Skeletal muscle tissue (tissue), 3 donors: ENCODE measurements at regions not wholly inside any gene's neighbourhood (a gene's known extent, or its start where the extent isn't known, plus 50 kb on each side); places are given as distances from the start of the nearest gene placed in this dataset.

ENCODE experiments used
- H3K27ac ChIP-seq: one replicate; pipeline ENCODE4 v1.7.0; 2013; ENCODE audit warnings: mild to moderate bottlenecking, low read depth, low read length, inconsistent platforms
- H3K27me3 ChIP-seq, 3 donors: one replicate each; pipeline ENCODE4 v1.7.0; 2013; ENCODE audit warnings: low read length in 3 of 3; ENCODE audit not compliant: control insufficient read depth in 3 of 3, insufficient read depth in 3 of 3
- H3K36me3 ChIP-seq, 3 donors: one replicate each; pipeline ENCODE4 v1.7.0; 2013; ENCODE audit warnings: low read length in 3 of 3; ENCODE audit not compliant: control insufficient read depth in 3 of 3, insufficient read depth in 3 of 3
- H3K4me1 ChIP-seq, 3 donors: one replicate each; pipeline ENCODE4 v1.7.0; 2013; ENCODE audit warnings: low read length in 3 of 3, mild to moderate bottlenecking in 3 of 3; ENCODE audit not compliant: control insufficient read depth in 3 of 3, insufficient read depth in 3 of 3
- H3K4me3 ChIP-seq, 3 donors: one replicate each; pipeline ENCODE4 v1.7.0; 2013; ENCODE audit warnings: low read length in 3 of 3
- H3K9ac ChIP-seq, 3 donors: one replicate each; pipeline ENCODE4 v1.7.0; 2013; ENCODE audit warnings: low read length in 3 of 3, mild to moderate bottlenecking in 3 of 3, moderate library complexity in 2 of 3, low read depth in 1 of 3
- H3K9me3 ChIP-seq, 3 donors: one replicate each; pipeline ENCODE4 v1.7.0; 2013; ENCODE audit warnings: low read length in 3 of 3; ENCODE audit not compliant: control insufficient read depth in 3 of 3
- donor health status: Osteomylitis.

GRCh38 chr14:65866448-65866847 lies 453.9 kb downstream of the FUT8 start:
- Histone ChIP-seq H3K9ac (no peak overlapping the region), H3K27me3 (no peaks in the 10 kb centered on the region), H3K4me3 (no peak overlapping the region), H3K27ac (no peak overlapping the region), H3K4me1 (no peaks in the 10 kb centered on the region), H3K9me3 (no peaks in the 10 kb centered on the region), H3K36me3 (no peaks in the 10 kb centered on the region)

DNA sequence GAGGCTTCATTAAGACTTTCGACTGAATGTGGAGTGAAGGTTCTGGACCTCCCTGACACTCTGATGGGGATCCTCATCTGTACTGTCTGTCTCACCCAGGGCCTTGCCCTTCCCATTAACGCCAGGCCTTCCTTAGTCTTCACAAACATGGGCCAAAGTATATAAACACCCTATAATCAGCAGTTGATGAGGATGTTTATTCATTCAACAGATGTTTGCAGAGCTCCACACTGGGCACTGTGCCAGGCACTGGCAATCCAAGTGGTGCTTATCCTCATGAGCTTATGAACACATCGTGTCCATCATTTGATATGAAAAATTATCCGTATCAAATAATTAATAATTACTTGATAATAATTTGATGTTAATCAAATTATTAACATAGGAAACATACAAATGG lies 454.4 kb downstream of the FUT8 start:
- H3K36me3 ChIP-seq, result no peaks in the 10 kb centered on the region
- no peak overlapping the region for H3K9ac ChIP-seq
- H3K4me1 ChIP-seq, result no peaks in the 10 kb centered on the region
- no peaks in the 10 kb centered on the region for H3K9me3 ChIP-seq
- H3K4me3 ChIP-seq, result no peak overlapping the region
- no peaks in the 10 kb centered on the region for H3K27me3 ChIP-seq
- H3K27ac ChIP-seq, result no peak overlapping the region

DNA sequence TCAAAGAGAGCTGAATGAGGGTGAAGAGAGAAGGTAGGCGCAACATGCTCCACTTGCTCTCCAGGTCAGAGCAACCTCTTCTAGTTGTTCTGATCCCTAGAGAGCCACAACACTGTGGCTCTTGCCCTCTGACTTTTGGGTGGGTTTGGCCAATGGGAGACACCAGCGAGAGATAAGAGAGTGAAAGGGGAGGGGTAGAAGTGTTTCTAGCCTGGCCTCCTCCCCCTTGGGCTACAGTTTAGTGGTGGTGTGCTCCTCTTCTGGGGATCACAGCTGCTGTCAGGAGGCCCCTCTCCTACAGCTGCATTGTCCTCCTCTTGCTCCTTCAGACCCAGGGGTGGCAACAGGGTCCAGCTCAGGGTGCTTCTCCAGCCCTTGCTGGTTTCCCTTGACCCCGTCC lies 454.8 kb downstream of the FUT8 start:
- no peak overlapping the region for H3K4me3 ChIP-seq
- no peaks in the 10 kb centered on the region for H3K27me3 ChIP-seq
- H3K9ac ChIP-seq, result no peak overlapping the region
- no peaks in the 10 kb centered on the region for H3K4me1 ChIP-seq
- no peak overlapping the region for H3K27ac ChIP-seq
- H3K9me3 ChIP-seq, result no peaks in the 10 kb centered on the region
- no peaks in the 10 kb centered on the region for H3K36me3 ChIP-seq

DNA sequence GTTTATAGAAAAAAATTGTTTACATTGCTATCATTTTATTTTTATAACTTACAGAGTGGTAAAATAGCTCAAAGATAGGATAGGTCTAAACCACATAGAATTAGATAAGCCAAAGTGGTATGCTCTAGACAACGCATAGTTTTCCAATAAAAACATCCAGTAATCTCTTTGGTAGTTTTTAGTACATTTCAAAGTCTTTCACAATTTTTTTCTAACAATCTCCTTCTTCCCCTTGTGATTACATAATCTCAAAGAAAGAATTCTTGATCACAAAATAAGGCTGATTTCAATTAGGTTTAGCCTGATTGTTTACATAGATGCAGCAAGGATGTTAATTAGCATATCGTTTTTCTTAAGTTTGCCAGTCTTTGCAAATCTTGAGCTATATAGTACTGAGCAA lies 460.0 kb downstream of the FUT8 start:
- Histone ChIP-seq H3K9ac (no peak overlapping the region), H3K4me3 (no peak overlapping the region), H3K36me3 (no peaks in the 10 kb centered on the region), H3K9me3 (no peaks in the 10 kb centered on the region), H3K27ac (no peak overlapping the region), H3K4me1 (no peaks in the 10 kb centered on the region), H3K27me3 (no peaks in the 10 kb centered on the region)

GRCh38 chr14:65877166-65877565 lies 464.6 kb downstream of the FUT8 start:
- Histone ChIP-seq H3K4me3 (no peak overlapping the region), H3K9ac (no peak overlapping the region), H3K27me3 (no peaks in the 10 kb centered on the region), H3K4me1 (no peaks in the 10 kb centered on the region), H3K36me3 (no peaks in the 10 kb centered on the region), H3K9me3 (no peaks in the 10 kb centered on the region), H3K27ac (no peak overlapping the region)

DNA sequence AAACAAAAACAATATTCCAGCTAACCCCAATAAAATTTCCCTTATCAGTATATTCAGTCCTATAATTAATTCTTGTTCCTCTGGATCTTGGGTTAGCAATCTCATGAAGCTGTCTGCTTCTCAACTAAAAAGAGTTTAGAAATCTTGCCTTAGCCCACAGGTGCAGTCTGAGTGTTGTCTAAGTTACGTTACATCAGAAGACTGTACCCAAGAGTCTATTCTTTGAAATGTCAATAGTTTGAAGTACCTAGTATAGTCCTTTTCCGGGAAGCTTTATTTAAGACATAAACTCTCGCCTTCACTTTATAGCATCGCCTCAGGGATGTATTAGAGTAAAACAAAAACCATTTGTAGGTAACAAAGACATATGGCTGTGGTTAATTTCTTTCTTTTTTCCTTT lies 465.1 kb downstream of the FUT8 start:
- Histone ChIP-seq H3K27ac (no peak overlapping the region), H3K9me3 (no peaks in the 10 kb centered on the region), H3K9ac (no peak overlapping the region), H3K36me3 (no peaks in the 10 kb centered on the region), H3K4me3 (no peak overlapping the region), H3K4me1 (no peaks in the 10 kb centered on the region), H3K27me3 (no peaks in the 10 kb centered on the region)

- Histone ChIP-seq H3K27me3 (no peaks in the 10 kb centered on the region), H3K27ac (no peak overlapping the region), H3K4me1 (no peaks in the 10 kb centered on the region), H3K9me3 (no peaks in the 10 kb centered on the region), H3K36me3 (no peaks in the 10 kb centered on the region), H3K4me3 (no peak overlapping the region), H3K9ac (no peak overlapping the region)
These were observed 466.1 kb downstream of the FUT8 start for GRCh38 chr14:65878586-65878985.

- Histone ChIP-seq H3K4me3 (no peak overlapping the region), H3K9me3 (no peaks in the 10 kb centered on the region), H3K4me1 (no peaks in the 10 kb centered on the region), H3K27me3 (no peaks in the 10 kb centered on the region), H3K36me3 (no peaks in the 10 kb centered on the region), H3K27ac (no peak overlapping the region), H3K9ac (no peak overlapping the region)
These were observed 466.9 kb downstream of the FUT8 start for GRCh38 chr14:65879248-65880009.

DNA sequence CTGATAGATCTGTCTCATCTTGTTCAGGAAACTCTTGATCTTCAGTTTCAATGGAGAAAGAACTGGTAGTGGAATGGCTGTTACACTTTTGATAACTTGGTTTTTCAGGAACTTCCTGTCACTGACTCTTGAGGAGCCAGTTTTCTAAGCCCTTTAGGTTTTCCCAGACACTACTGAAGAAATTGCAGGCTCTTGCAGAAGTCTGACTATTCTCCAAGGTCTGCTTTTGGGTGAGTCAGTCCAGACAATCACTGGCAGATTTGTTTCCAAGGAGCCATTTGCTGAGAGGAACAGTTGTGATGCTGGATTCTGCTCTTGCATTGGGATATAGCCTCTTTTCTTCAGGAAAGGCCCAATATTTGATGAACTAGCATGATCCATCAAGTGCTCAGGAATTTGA lies 468.0 kb downstream of the FUT8 start:
- Histone ChIP-seq H3K36me3 (no peaks in the 10 kb centered on the region), H3K27me3 (no peaks in the 10 kb centered on the region), H3K9ac (no peak overlapping the region), H3K4me1 (no peaks in the 10 kb centered on the region), H3K4me3 (no peak overlapping the region), H3K9me3 (no peaks in the 10 kb centered on the region), H3K27ac (no peak overlapping the region)

DNA sequence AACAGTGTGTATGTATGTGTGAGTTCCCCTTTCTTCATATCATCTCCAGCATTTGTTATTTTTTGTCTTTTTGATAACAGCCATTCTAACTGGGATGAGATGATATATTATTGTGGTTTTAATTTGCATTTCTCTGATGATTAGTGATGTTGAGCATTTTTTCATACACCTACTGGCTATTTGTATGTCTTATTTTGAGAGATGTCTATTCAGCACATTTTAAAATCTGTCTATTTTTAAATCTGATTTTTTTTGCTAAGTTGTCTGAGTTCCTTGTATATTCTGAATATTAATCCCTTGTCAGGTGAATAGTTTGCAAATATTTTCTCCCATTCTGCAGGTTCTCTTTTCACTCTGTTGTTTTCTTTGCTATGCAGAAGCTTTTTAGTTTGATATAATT lies 469.1 kb downstream of the FUT8 start:
- no peak overlapping the region for H3K27ac ChIP-seq
- H3K4me1 ChIP-seq, result no peaks in the 10 kb centered on the region
- no peaks in the 10 kb centered on the region for H3K36me3 ChIP-seq
- no peak overlapping the region for H3K9ac ChIP-seq
- no peaks in the 10 kb centered on the region for H3K9me3 ChIP-seq
- H3K27me3 ChIP-seq, result no peaks in the 10 kb centered on the region
- no peak overlapping the region for H3K4me3 ChIP-seq
